ENCODE measurements at regions not wholly inside any gene's neighbourhood (a gene's known extent, or its start where the extent isn't known, plus 50 kb on each side); places are given as distances from the start of the nearest gene placed in this dataset.

- no peaks in the 10 kb centered on the region for H3K4me1 ChIP-seq (ENCODE audit: low read depth)
- no peaks in the 10 kb centered on the region for H3K36me3 ChIP-seq (ENCODE audit: low read depth)
- no peak for ATAC-seq
- peaks cover 6% of the 10 kb centered on the region for H3K9me3 ChIP-seq
- DNase-seq: no peak
- intact Hi-C loops (cut with DNase I, micrococcal nuclease): no loop called here
- no peak for TF ChIP-seq CTCF (IDR thresholded peaks at IDR 0.05)
- H3K4me3 ChIP-seq: no peak overlapping the region
These were observed 1341.2 kb upstream of the SPRY2 start for GRCh38 chr13:81682081-81682630.

GRCh38 chr13:81677857-81678256 lies 1336.9 kb upstream of the SPRY2 start:
- no peak for TF ChIP-seq CTCF (IDR thresholded peaks at IDR 0.05)
- Histone ChIP-seq H3K9me3 (peaks cover 6% of the 10 kb centered on the region), H3K4me3 (no peak overlapping the region), H3K4me1 (ENCODE audit: low read depth) (no peaks in the 10 kb centered on the region), H3K36me3 (ENCODE audit: low read depth) (no peaks in the 10 kb centered on the region)
- DNase-seq: no peak
- no peak for ATAC-seq
- intact Hi-C loops (cut with DNase I, micrococcal nuclease): no loop called here

DNA sequence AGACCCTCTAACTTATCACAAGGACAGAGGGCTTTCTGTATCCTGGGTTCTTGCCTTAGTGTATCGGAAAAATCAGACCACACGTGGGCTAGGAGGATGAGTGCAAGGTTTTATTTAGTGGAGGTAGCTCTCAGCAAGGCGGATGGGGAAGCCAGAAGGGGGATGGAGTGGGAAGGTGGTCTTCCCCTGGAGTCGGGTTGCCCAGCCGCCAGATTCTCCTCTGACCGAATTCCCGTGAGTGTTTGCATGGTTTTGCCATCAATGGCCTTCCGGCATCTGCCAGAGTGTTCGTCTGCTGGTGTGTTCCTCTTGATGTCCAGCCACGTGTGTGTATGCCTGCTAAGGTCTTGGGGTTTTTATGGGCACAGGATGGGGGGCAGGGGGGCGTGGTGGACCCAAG lies 1335.1 kb upstream of the SPRY2 start:
- no peak for TF ChIP-seq CTCF (IDR thresholded peaks at IDR 0.05)
- no peaks in the 10 kb centered on the region for H3K4me1 ChIP-seq (ENCODE audit: low read depth)
- H3K4me3 ChIP-seq: no peak overlapping the region
- no peak for DNase-seq
- no peak for ATAC-seq
- H3K9me3 ChIP-seq: peaks cover 6% of the 10 kb centered on the region
- no peaks in the 10 kb centered on the region for H3K36me3 ChIP-seq (ENCODE audit: low read depth)
- intact Hi-C loops (cut with DNase I, micrococcal nuclease): no loop called here

- DNase-seq: no peak
- Histone ChIP-seq H3K9me3 (no peaks in the 10 kb centered on the region), H3K36me3 (ENCODE audit: low read depth) (no peaks in the 10 kb centered on the region), H3K4me3 (no peak overlapping the region), H3K4me1 (ENCODE audit: low read depth) (no peaks in the 10 kb centered on the region)
- no peak for ATAC-seq
- intact Hi-C loops (cut with DNase I, micrococcal nuclease): no loop called here
- TF ChIP-seq CTCF (IDR thresholded peaks at IDR 0.05): no peak
These were observed 1330.1 kb upstream of the SPRY2 start for GRCh38 chr13:81671064-81671463.

- Histone ChIP-seq H3K4me3 (no peak overlapping the region), H3K36me3 (ENCODE audit: low read depth) (no peaks in the 10 kb centered on the region), H3K4me1 (ENCODE audit: low read depth) (no peaks in the 10 kb centered on the region), H3K9me3 (no peaks in the 10 kb centered on the region)
- DNase-seq (no peak), ATAC-seq (no peak)
- no peak for TF ChIP-seq CTCF (IDR thresholded peaks at IDR 0.05)
- intact Hi-C loops (cut with DNase I, micrococcal nuclease): no loop called here
These were observed 1329.1 kb upstream of the SPRY2 start for GRCh38 chr13:81670048-81670447.

DNA sequence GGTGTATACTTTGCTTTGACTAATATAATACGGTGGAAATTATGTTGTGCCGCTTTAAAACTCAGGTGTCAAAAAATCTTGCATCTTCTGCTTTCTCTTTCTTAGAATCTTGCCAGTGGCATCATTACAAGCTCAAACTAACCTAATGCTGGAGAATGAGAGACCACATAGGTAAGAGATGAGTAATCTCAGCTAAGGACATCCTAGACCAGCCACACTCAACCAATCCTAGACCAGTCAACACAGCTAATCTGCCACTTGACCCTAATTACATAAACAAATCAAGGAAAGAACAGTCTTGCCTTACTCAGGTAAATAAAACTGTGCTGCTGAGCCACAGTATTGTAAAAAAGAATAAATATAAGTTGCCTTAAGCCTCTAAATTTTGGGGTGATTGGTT lies 1323.9 kb upstream of the SPRY2 start:
- no peaks in the 10 kb centered on the region for H3K36me3 ChIP-seq (ENCODE audit: low read depth)
- no peak overlapping the region for H3K4me3 ChIP-seq
- H3K9me3 ChIP-seq: no peaks in the 10 kb centered on the region
- TF ChIP-seq CTCF (IDR thresholded peaks at IDR 0.05): no peak
- ATAC-seq: no peak
- no peak for DNase-seq
- H3K4me1 ChIP-seq (ENCODE audit: low read depth): no peaks in the 10 kb centered on the region
- intact Hi-C loops (cut with DNase I, micrococcal nuclease): no loop called here

Measured in mucosa of descending colon (tissue), 3 donors.